ENCODE measurements at regions not wholly inside any gene's neighbourhood (a gene's known extent, or its start where the extent isn't known, plus 50 kb on each side); places are given as distances from the start of the nearest gene placed in this dataset.

DNA sequence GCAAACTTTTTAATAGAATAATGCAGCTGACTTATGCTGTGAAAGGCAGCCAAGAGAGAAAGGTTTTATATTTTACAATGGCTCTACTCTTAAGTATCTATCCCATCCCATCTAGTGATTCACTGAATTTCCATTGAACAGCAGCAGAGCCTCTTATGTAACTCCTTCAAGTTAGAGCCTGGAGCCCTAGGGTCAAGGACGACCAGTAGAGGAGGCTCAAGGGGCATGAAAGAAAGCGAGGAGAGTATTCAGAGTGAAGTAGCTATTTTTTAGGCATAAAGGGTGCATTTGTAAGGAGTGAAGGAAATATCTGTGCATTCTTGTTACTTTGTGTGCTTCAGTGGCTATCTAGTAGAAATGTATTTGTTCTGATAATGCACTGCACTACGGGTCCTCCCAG, 180.2 kb upstream of the TPK1 start:
- TF ChIP-seq, protein P1, sequence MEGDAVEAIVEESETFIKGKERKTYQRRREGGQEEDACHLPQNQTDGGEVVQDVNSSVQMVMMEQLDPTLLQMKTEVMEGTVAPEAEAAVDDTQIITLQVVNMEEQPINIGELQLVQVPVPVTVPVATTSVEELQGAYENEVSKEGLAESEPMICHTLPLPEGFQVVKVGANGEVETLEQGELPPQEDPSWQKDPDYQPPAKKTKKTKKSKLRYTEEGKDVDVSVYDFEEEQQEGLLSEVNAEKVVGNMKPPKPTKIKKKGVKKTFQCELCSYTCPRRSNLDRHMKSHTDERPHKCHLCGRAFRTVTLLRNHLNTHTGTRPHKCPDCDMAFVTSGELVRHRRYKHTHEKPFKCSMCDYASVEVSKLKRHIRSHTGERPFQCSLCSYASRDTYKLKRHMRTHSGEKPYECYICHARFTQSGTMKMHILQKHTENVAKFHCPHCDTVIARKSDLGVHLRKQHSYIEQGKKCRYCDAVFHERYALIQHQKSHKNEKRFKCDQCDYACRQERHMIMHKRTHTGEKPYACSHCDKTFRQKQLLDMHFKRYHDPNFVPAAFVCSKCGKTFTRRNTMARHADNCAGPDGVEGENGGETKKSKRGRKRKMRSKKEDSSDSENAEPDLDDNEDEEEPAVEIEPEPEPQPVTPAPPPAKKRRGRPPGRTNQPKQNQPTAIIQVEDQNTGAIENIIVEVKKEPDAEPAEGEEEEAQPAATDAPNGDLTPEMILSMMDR (IDR thresholded peaks at IDR 0.05 in 8 of 11, conservative IDR thresholded peaks at IDR 0.05 in 3 of 11), result no peak
- no peak for TF ChIP-seq POLR2AphosphoS5 (IDR thresholded peaks at IDR 0.05)
